Fibroblast of skin of right biceps (primary cell): ENCODE measurements at regions not wholly inside any gene's neighbourhood (a gene's known extent, or its start where the extent isn't known, plus 50 kb on each side); places are given as distances from the start of the nearest gene placed in this dataset.

ENCODE experiments used
- DNase-seq: peaks from one replicate; pipeline ENCODE4 v3.0.0-alpha.2; 2013

GRCh38 chr13:95456815-95457214 lies 95.7 kb upstream of the CLDN10 start:
- no peak for DNase-seq

- DNase-seq = no peak
These were observed 95.2 kb upstream of the CLDN10 start for GRCh38 chr13:95457294-95457693.

- no peak for DNase-seq
These were observed 89.7 kb upstream of the CLDN10 start for GRCh38 chr13:95462801-95463200.

GRCh38 chr13:95463531-95463930 lies 89.0 kb upstream of the CLDN10 start:
- DNase-seq = no peak

GRCh38 chr13:95470574-95471366 lies 81.8 kb upstream of the CLDN10 start:
- DNase-seq = no peak

GRCh38 chr13:95471960-95472359 lies 80.6 kb upstream of the CLDN10 start:
- no peak for DNase-seq

- no peak for DNase-seq
These were observed 77.5 kb upstream of the CLDN10 start for GRCh38 chr13:95474992-95475391.

GRCh38 chr13:95477187-95477586 lies 75.3 kb upstream of the CLDN10 start:
- DNase-seq = no peak

GRCh38 chr13:95479731-95480130 lies 72.8 kb upstream of the CLDN10 start:
- no peak for DNase-seq

GRCh38 chr13:95480131-95480545 lies 72.4 kb upstream of the CLDN10 start:
- no peak for DNase-seq

- DNase-seq = peak; percentile 30
These were observed 71.4 kb upstream of the CLDN10 start for GRCh38 chr13:95480791-95481780.

GRCh38 chr13:95484052-95484451 lies 68.5 kb upstream of the CLDN10 start:
- DNase-seq = no peak

GRCh38 chr13:95485045-95485517 lies 67.4 kb upstream of the CLDN10 start:
- peak; percentile 19 for DNase-seq

GRCh38 chr13:95485518-95486144 lies 66.9 kb upstream of the CLDN10 start:
- DNase-seq = no peak

GRCh38 chr13:95492044-95492801 lies 60.3 kb upstream of the CLDN10 start:
- no peak for DNase-seq

- DNase-seq = peak; percentile 56
These were observed 58.3 kb upstream of the CLDN10 start for GRCh38 chr13:95494082-95494681.

GRCh38 chr13:95496485-95496884 lies 56.0 kb upstream of the CLDN10 start:
- DNase-seq = no peak

- no peak for DNase-seq
These were observed 55.1 kb upstream of the CLDN10 start for GRCh38 chr13:95497381-95497807.

- no peak for DNase-seq
These were observed 53.6 kb upstream of the CLDN10 start for GRCh38 chr13:95498886-95499285.

- no peak for DNase-seq
These were observed 52.5 kb upstream of the CLDN10 start for GRCh38 chr13:95499811-95500712.

GRCh38 chr13:95502216-95502615 lies 50.3 kb upstream of the CLDN10 start:
- DNase-seq = no peak
